GM19438 (cell line): ENCODE measurements at regions not wholly inside any gene's neighbourhood (a gene's known extent, or its start where the extent isn't known, plus 50 kb on each side); places are given as distances from the start of the nearest gene placed in this dataset.
"Not testable (repeated sequence)": the region's sequence is repeated elsewhere in the genome, so short reads cannot be mapped to it uniquely, and the experiment has no call there.

ENCODE experiments used
- ATAC-seq: cut with Tn5 transposase; IDR thresholded peaks from one replicate; pipeline ENCODE4 v1.9.1; 2021; ENCODE audit warnings: low read depth; ENCODE audit not compliant: unreplicated experiment

DNA sequence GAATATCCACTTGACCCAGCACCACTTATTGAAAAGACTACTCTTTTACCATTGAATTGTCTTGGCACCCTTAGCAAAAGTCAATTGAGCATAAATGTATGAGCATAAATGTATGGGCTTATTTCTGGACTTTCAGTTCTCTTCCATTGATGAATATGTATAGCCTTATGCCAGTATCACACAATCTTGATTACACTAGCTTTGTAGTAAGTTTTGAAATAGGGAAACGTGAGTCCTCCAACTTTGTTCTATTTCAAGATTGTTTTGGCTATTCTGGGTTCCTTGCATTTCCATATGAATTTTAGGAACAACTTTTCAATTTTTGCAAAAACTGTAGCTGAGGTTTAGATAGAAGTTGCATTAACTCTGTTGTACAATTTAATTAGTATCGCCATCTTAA, 601.0 kb downstream of the TLE1 start:
- no peak for ATAC-seq

DNA sequence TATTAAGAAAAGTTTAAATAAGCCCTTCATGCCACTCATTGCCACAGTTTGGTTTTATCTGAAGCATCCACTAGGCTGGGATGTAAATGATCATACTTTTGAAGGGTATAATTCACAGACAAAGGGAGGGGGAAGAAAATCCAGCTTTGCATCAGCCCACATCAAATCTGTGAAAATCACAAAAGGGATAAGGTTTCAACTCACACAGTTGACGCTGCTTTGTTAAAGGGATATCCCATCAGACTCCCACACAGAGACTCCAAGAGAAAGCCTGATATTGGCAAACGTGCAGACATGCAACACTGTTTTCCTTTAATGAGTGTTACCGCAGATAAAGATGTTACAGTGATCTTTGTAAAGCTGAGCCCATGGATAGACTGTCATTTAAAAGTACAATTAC, 602.9 kb downstream of the TLE1 start:
- ATAC-seq, result no peak

DNA sequence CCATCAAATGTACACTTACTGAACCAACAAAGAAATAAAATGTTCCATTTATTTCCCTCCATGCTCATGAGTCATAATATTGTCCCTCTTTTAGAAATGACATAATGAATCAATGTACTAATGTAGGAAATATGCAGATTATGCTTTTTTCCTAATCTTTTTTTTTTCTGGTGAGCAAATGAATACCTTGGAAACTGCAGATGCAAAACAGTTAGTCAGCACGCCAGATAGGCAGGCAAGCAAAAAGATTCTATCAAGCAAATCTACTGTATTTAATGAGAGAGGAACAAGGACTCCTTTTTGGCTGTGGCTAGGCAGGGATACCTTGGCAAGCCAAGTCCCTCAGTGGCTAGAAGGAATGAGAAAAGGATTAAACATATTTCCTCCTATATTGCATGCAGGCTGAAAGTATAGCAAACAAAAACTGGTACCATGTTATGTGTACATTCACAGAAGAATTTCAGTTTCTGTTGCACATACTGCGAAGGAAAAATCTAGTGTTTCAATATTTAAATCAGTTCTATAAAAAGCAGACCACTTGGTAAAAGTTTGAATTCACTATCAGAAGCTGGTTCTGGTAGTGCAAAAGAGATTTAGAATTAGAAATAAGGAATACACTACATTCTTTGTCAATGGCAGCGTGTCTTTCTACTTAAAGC, 605.4 kb downstream of the TLE1 start:
- peak; percentile 80 for ATAC-seq

DNA sequence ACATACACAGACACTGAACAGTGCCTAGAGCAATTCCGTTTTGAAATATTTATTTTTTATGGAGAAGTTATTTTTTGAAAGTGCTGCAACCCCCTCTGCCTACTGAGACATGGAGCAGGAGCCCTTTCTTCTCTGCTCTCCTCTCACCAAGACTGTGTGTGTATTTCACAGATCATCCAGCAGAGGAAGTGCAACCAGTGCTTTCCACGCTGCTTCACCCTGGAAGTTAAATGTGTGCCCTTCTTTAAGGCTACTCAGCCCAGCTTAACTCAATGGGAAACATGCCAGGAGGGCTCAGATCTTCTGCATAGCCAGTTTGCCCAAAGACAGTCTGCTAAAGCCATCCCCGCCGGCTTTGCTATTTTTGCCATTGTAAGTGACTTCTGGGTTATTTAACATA, 606.3 kb downstream of the TLE1 start:
- peak; percentile 47 for ATAC-seq

DNA sequence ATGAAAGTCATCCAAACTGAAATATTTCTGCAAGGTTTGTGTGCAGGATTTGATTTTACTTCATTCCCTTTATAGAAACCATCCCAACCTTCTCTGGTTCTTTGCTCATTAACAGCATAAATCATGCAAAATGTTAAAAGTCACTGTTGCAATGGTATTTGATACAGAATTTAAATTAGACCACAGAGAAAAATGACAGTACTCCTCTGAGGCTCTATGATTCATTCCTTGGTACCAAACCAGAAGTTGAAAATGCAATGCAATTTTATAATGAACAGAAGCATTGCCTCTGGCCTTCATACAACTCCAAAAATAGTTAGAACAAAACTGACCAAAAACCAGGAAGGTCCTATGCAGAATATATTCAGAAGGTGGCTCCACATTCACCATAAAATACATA, 607.1 kb downstream of the TLE1 start:
- no peak for ATAC-seq

- no peak for ATAC-seq
Observed at GRCh38 chr9:81080900-81081299, 608.4 kb downstream of the TLE1 start.

DNA sequence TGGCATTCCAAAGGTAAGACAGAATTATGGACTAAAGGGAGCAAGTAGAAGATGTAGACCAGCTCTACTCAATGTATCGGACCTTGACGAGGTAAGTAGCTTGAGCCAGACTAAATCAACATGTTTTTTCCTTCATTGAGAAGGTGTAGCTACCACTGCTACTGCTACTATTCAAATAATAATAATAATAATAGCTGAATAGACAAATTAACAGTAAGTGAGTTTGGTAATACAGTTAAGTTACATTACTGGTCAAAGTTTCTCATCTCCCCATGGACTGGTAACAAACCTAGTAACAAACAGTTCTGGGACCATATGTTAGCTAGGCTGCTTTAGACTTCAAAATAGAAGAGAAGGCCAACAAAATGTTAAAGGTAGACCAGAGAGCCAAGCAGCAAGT, 609.2 kb downstream of the TLE1 start:
- no peak for ATAC-seq

DNA sequence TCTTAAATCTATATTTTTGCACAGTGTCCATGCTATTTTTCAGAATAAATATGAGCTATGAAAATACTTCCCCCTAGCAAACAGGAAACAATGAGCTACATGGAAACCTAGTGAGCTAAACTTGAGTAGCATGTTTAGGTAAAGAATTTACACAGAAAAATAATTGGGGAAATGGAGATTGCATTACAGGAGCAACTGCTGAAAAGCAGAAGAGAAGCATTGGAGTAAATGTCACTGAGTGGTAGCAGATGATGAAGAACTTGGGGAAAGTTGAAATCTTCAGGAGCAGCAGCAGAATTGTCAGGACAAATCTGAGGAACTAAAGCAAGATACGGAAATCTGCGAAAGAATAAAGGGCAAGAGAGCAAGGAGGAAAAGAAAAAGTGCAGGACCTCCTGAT, 610.3 kb downstream of the TLE1 start:
- ATAC-seq, result no peak

- no peak for ATAC-seq
Observed at GRCh38 chr9:81078555-81078954, 610.8 kb downstream of the TLE1 start.

DNA sequence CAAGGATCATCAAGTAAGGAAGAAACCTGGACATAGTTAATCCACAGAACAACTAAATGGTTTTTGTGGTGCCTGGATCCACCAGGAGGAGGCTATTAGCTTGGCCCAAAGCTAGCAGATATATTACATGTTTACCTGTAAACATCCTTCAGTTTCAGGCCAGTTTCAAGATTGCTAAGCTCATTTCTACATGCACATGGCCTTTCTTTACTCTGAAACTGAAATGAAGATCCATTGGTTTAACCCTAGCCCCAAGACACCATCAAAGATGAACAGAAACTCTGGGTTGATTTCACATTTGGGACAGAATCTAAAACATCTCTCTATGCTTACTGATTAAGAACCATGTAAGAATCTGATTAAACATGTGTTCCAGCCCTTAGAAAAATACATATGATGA, 611.8 kb downstream of the TLE1 start:
- peak; percentile 81 for ATAC-seq

DNA sequence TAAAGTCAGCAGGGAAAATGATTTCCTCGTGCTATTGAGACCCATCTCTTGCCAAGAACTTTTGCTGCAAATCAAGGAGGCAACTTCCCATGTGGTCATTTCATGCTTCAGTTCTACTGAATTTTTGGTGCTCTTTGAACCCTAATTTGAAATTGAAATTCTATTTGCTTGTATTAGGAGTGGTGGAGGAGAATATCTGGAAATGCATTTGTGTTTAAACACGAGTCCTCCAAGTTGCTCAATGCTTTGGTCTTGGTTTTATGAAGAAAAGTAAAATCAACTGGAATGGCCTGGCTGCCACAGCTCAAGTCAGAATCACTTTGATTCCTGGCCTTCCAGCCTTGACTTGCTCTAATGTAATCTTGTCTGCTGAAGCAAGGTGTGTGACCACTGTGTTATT, 613.2 kb downstream of the TLE1 start:
- ATAC-seq, result no peak

- ATAC-seq, result no peak
Observed at GRCh38 chr9:81074221-81074620, 615.1 kb downstream of the TLE1 start.

DNA sequence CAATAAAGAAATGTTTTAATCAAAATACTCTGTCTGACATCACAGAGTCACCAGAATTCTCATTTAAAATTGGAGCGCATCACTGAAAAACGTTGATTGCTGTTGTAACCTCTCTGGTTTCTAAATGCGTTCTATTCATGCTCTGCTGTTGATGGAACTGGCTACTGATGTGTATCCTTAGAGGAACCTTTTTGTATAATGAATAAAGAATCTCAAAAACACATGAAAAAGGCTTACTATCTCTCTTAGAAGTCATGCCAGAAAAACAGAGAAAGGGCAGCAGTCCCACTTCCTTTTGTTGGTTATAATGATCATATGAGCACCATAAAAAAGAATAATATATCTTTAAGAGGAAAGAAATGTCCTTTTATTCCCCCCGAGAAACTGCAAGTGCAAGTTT, 615.5 kb downstream of the TLE1 start:
- no peak for ATAC-seq

DNA sequence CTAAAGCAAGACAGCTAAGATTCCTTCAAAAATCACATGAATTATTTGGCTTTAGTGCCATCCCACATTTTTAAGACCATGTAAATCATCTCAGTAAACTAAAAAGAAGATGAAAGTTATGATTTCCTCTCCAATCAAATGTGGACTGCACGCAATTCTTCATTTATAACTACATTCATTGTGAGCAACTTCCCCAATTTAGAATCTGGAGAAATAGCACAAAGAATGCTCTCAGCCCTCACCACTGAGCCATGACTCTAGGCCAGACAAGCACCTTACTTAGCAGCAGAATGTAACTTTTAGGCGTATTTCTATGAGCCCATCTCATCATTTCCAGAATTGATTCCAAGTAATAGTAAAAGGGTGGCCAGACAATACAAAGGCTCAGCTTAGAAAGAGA, 616.6 kb downstream of the TLE1 start:
- no peak for ATAC-seq

GRCh38 chr9:81071108-81071507, 618.2 kb downstream of the TLE1 start:
- ATAC-seq, result no peak

DNA sequence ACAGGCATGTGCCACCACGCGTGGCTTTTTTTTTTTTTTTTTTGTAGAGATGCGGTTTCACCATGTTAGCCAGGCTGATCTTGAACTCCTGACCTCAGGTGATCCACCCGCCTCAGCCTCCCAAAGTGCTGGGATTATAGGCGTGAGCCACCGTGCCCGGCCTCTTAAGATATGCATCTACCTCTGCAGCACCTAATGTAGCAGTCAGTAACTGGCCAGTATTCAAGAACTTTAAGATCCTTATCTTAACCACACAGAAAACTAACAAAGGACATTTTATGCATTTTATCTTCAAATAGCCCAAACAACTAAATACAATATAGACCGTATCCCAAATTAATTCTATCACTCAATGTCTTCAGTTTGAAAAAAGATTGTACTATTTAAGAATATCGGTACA, 618.7 kb downstream of the TLE1 start:
- no peak for ATAC-seq

DNA sequence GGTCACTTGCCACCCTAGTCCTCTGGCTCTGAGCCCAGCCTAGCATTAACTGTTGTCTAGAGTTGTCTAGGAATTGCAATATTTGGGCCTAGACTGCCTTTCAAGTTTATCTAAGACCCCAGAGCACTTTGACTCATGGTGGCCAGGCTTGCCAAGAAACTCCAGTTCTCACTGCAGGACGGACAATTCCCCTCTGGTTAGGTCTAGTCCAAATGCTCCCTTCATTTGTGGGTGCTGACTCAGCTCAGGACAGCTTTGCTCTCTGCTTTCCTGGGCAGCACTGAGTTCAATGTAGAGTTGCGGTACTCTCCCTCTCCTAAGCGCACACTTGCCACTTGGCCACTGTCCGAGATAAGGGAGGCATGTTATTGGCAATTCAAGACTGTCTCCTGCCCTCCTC, 619.4 kb downstream of the TLE1 start:
- ATAC-seq, result no peak

- ATAC-seq, result no peak
Observed at GRCh38 chr9:81069038-81069795, 620.1 kb downstream of the TLE1 start.

- not testable (repeated sequence) for ATAC-seq
Observed at GRCh38 chr9:81062995-81063394, 626.4 kb downstream of the TLE1 start.

DNA sequence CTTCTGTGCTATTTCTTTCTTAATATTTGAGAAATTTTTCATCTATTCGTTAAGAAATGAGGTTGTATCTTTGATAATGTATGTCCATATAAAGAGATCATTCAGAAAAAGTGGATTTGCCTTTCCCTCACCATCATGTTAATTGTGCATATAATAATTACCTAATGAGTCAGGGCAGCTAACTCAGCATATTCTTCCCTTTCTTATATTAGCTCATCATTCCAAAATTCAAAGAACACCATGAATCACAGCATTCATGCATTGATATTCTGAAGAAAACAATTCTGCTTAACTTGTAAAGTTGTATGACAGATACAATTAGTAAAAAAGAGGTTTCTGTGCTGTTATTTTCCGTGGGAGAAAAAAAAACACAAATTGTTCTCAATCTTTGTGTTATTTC, 630.6 kb downstream of the TLE1 start:
- no peak for ATAC-seq

- ATAC-seq, result no peak
Observed at GRCh38 chr9:81053298-81054025, 635.9 kb downstream of the TLE1 start.

GRCh38 chr9:81052846-81053245, 636.5 kb downstream of the TLE1 start:
- ATAC-seq, result no peak
